H1 (cell line): ENCODE measurements at regions not wholly inside any gene's neighbourhood (a gene's known extent, or its start where the extent isn't known, plus 50 kb on each side); places are given as distances from the start of the nearest gene placed in this dataset.

Experiments used
- KDM4A ChIP-seq: IDR thresholded peaks from one replicate; pipeline ENCODE4 v1.7.1; 2012; ENCODE audit warnings: low read depth, mild to moderate bottlenecking, moderate library complexity, low read length, inconsistent platforms; ENCODE audit not compliant: severe bottlenecking
- TF ChIP-seq, protein P1 (sequence below): fragments of 300-600 bp; sonication (generic); IDR thresholded peaks from 2 replicates; pipeline ENCODE4 v1.7.1; 2012; ENCODE audit warnings: low read length, moderate library complexity, mild to moderate bottlenecking, inconsistent platforms; ENCODE audit not compliant: insufficient replicate concordance

DNA sequence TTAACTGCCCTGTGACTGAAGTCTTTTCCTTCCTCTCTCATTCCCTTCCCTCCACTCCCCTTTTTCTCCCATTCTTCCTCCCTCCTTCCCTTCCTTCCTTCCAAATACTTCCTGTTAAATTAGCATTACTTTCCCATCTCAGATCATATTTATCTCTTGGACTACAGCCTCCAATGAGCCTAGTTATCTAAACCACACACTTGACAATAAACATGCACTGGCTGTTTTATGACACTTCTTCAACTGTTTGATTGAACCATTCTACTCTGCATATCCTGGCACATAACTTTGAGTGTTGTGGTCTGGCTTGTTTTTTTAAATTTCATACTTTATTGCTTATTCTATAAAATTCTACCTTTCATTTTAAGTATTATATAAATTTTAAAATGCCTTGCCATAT is 1860.8 kb upstream of the LRRTM1 start (continued):
- TF ChIP-seq, protein P1, sequence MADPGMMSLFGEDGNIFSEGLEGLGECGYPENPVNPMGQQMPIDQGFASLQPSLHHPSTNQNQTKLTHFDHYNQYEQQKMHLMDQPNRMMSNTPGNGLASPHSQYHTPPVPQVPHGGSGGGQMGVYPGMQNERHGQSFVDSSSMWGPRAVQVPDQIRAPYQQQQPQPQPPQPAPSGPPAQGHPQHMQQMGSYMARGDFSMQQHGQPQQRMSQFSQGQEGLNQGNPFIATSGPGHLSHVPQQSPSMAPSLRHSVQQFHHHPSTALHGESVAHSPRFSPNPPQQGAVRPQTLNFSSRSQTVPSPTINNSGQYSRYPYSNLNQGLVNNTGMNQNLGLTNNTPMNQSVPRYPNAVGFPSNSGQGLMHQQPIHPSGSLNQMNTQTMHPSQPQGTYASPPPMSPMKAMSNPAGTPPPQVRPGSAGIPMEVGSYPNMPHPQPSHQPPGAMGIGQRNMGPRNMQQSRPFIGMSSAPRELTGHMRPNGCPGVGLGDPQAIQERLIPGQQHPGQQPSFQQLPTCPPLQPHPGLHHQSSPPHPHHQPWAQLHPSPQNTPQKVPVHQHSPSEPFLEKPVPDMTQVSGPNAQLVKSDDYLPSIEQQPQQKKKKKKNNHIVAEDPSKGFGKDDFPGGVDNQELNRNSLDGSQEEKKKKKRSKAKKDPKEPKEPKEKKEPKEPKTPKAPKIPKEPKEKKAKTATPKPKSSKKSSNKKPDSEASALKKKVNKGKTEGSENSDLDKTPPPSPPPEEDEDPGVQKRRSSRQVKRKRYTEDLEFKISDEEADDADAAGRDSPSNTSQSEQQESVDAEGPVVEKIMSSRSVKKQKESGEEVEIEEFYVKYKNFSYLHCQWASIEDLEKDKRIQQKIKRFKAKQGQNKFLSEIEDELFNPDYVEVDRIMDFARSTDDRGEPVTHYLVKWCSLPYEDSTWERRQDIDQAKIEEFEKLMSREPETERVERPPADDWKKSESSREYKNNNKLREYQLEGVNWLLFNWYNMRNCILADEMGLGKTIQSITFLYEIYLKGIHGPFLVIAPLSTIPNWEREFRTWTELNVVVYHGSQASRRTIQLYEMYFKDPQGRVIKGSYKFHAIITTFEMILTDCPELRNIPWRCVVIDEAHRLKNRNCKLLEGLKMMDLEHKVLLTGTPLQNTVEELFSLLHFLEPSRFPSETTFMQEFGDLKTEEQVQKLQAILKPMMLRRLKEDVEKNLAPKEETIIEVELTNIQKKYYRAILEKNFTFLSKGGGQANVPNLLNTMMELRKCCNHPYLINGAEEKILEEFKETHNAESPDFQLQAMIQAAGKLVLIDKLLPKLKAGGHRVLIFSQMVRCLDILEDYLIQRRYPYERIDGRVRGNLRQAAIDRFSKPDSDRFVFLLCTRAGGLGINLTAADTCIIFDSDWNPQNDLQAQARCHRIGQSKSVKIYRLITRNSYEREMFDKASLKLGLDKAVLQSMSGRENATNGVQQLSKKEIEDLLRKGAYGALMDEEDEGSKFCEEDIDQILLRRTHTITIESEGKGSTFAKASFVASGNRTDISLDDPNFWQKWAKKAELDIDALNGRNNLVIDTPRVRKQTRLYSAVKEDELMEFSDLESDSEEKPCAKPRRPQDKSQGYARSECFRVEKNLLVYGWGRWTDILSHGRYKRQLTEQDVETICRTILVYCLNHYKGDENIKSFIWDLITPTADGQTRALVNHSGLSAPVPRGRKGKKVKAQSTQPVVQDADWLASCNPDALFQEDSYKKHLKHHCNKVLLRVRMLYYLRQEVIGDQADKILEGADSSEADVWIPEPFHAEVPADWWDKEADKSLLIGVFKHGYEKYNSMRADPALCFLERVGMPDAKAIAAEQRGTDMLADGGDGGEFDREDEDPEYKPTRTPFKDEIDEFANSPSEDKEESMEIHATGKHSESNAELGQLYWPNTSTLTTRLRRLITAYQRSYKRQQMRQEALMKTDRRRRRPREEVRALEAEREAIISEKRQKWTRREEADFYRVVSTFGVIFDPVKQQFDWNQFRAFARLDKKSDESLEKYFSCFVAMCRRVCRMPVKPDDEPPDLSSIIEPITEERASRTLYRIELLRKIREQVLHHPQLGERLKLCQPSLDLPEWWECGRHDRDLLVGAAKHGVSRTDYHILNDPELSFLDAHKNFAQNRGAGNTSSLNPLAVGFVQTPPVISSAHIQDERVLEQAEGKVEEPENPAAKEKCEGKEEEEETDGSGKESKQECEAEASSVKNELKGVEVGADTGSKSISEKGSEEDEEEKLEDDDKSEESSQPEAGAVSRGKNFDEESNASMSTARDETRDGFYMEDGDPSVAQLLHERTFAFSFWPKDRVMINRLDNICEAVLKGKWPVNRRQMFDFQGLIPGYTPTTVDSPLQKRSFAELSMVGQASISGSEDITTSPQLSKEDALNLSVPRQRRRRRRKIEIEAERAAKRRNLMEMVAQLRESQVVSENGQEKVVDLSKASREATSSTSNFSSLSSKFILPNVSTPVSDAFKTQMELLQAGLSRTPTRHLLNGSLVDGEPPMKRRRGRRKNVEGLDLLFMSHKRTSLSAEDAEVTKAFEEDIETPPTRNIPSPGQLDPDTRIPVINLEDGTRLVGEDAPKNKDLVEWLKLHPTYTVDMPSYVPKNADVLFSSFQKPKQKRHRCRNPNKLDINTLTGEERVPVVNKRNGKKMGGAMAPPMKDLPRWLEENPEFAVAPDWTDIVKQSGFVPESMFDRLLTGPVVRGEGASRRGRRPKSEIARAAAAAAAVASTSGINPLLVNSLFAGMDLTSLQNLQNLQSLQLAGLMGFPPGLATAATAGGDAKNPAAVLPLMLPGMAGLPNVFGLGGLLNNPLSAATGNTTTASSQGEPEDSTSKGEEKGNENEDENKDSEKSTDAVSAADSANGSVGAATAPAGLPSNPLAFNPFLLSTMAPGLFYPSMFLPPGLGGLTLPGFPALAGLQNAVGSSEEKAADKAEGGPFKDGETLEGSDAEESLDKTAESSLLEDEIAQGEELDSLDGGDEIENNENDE: no peak
- TF ChIP-seq KDM4A: no peak
